ENCODE measurements at regions not wholly inside any gene's neighbourhood (a gene's known extent, or its start where the extent isn't known, plus 50 kb on each side); places are given as distances from the start of the nearest gene placed in this dataset.

- no peaks in the 10 kb centered on the region for H3K36me3 ChIP-seq (ENCODE audit: low read depth)
- no peak for TF ChIP-seq CTCF (IDR thresholded peaks at IDR 0.05)
- DNase-seq (peak in 1 of 3 donors; percentile 4), ATAC-seq (no peak)
- H3K4me3 ChIP-seq, result no peak overlapping the region
- intact Hi-C loops (cut with DNase I, micrococcal nuclease), result no loop called here
- H3K9me3 ChIP-seq, result no peaks in the 10 kb centered on the region
- H3K4me1 ChIP-seq (ENCODE audit: low read depth), result no peaks in the 10 kb centered on the region
These were observed 164.0 kb upstream of the REG3G start for GRCh38 chr2:78861546-78861945.

- no peak for TF ChIP-seq CTCF (IDR thresholded peaks at IDR 0.05)
- no peak for DNase-seq
- H3K4me3 ChIP-seq, result no peak overlapping the region
- no peak for ATAC-seq
- intact Hi-C loops (cut with DNase I, micrococcal nuclease), result no loop called here
- no peaks in the 10 kb centered on the region for H3K36me3 ChIP-seq (ENCODE audit: low read depth)
- no peaks in the 10 kb centered on the region for H3K9me3 ChIP-seq
- no peaks in the 10 kb centered on the region for H3K4me1 ChIP-seq (ENCODE audit: low read depth)
These were observed 161.3 kb upstream of the REG3G start for GRCh38 chr2:78864205-78864604.

GRCh38 chr2:78865667-78866066 lies 159.8 kb upstream of the REG3G start:
- H3K36me3 ChIP-seq (ENCODE audit: low read depth), result no peaks in the 10 kb centered on the region
- intact Hi-C loops (cut with DNase I, micrococcal nuclease), result no loop called here
- H3K4me1 ChIP-seq (ENCODE audit: low read depth), result no peaks in the 10 kb centered on the region
- no peaks in the 10 kb centered on the region for H3K9me3 ChIP-seq
- ATAC-seq, result no peak
- no peak overlapping the region for H3K4me3 ChIP-seq
- no peak for TF ChIP-seq CTCF (IDR thresholded peaks at IDR 0.05)
- no peak for DNase-seq

GRCh38 chr2:78870343-78870967 lies 155.0 kb upstream of the REG3G start:
- no peak for ATAC-seq
- Histone ChIP-seq H3K4me3 (no peak overlapping the region), H3K4me1 (ENCODE audit: low read depth) (no peaks in the 10 kb centered on the region), H3K9me3 (no peaks in the 10 kb centered on the region), H3K36me3 (ENCODE audit: low read depth) (no peaks in the 10 kb centered on the region)
- intact Hi-C loops (cut with DNase I, micrococcal nuclease), result no loop called here
- no peak for DNase-seq
- TF ChIP-seq CTCF (IDR thresholded peaks at IDR 0.05), result no peak

GRCh38 chr2:78873526-78873925 lies 152.0 kb upstream of the REG3G start:
- Histone ChIP-seq H3K9me3 (no peaks in the 10 kb centered on the region), H3K4me3 (no peak overlapping the region), H3K36me3 (ENCODE audit: low read depth) (no peaks in the 10 kb centered on the region), H3K4me1 (ENCODE audit: low read depth) (no peaks in the 10 kb centered on the region)
- ATAC-seq (no peak), DNase-seq (no peak)
- intact Hi-C loops (cut with DNase I, micrococcal nuclease), result no loop called here
- no peak for TF ChIP-seq CTCF (IDR thresholded peaks at IDR 0.05)

GRCh38 chr2:78876316-78876688 lies 149.2 kb upstream of the REG3G start:
- no peaks in the 10 kb centered on the region for H3K36me3 ChIP-seq (ENCODE audit: low read depth)
- H3K4me1 ChIP-seq (ENCODE audit: low read depth), result no peaks in the 10 kb centered on the region
- no peaks in the 10 kb centered on the region for H3K9me3 ChIP-seq
- DNase-seq (no peak), ATAC-seq (no peak)
- TF ChIP-seq CTCF (IDR thresholded peaks at IDR 0.05), result no peak
- intact Hi-C loops (cut with DNase I, micrococcal nuclease), result no loop called here
- no peak overlapping the region for H3K4me3 ChIP-seq
